ENCODE measurements at regions not wholly inside any gene's neighbourhood (a gene's known extent, or its start where the extent isn't known, plus 50 kb on each side); places are given as distances from the start of the nearest gene placed in this dataset.

GRCh38 chr13:48782429-48782840, 128.7 kb downstream of the CYSLTR2 start:
- DNase-seq (ENCODE audit: low spot score), result no peak
- Mint-ChIP-seq H3K27me3 (ENCODE audit: low read depth) (no peaks in the 10 kb centered on the region), H3K9me3 (ENCODE audit: low read depth) (peaks cover 27% of the 10 kb centered on the region), H3K4me3 (ENCODE audit: unreplicated experiment) (no peak overlapping the region), H3K27ac (ENCODE audit: unreplicated experiment) (no peak overlapping the region), H3K4me1 (ENCODE audit: low read depth) (peaks cover 8% of the 10 kb centered on the region), H3K36me3 (ENCODE audit: low read depth) (peaks cover 3% of the 10 kb centered on the region)
- TF ChIP-seq CTCF (IDR thresholded peaks at IDR 0.05), result no peak

- H3K36me3 Mint-ChIP-seq (ENCODE audit: low read depth), result peaks cover 3% of the 10 kb centered on the region
- H3K4me3 Mint-ChIP-seq (ENCODE audit: unreplicated experiment), result no peak overlapping the region
- TF ChIP-seq CTCF (IDR thresholded peaks at IDR 0.05), result no peak
- no peak for DNase-seq (ENCODE audit: low spot score)
- H3K27ac Mint-ChIP-seq (ENCODE audit: unreplicated experiment), result no peak overlapping the region
- H3K4me1 Mint-ChIP-seq (ENCODE audit: low read depth), result peaks cover 8% of the 10 kb centered on the region
- peaks cover 25% of the 10 kb centered on the region for H3K9me3 Mint-ChIP-seq (ENCODE audit: low read depth)
- H3K27me3 Mint-ChIP-seq (ENCODE audit: low read depth), result no peaks in the 10 kb centered on the region
Measured at GRCh38 chr13:48783181-48783630, 129.5 kb downstream of the CYSLTR2 start.

DNA sequence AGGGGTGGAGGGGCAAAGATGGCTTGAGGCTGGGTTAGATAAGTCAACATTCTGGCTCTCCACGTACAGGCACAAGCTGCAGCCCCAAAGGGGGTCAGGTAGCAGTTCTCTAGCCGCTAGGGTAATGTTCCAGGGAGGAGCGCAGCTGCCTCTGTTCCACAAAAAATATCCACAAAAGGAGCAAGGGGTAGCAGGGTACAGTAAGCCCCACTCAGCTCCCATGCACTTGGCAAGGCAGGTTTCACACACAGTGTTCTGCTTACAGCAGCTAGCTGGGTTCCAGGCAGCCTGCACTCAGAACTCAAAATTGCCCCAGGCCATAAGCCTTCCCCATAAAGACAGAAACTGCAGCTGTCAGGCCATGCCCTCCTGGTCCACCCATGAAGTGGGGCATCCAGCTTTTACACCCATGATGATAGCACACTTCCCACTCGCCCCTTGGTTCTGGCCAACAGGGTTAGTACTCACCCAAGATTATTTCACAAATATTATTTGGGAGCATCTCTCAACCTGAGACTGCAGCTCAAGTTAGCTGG, 130.0 kb downstream of the CYSLTR2 start:
- Mint-ChIP-seq H3K4me1 (ENCODE audit: low read depth) (peaks cover 8% of the 10 kb centered on the region), H3K36me3 (ENCODE audit: low read depth) (peaks cover 3% of the 10 kb centered on the region), H3K27ac (ENCODE audit: unreplicated experiment) (no peak overlapping the region), H3K4me3 (ENCODE audit: unreplicated experiment) (no peak overlapping the region), H3K9me3 (ENCODE audit: low read depth) (peaks cover 23% of the 10 kb centered on the region), H3K27me3 (ENCODE audit: low read depth) (no peaks in the 10 kb centered on the region)
- no peak for DNase-seq (ENCODE audit: low spot score)
- TF ChIP-seq CTCF (IDR thresholded peaks at IDR 0.05), result no peak

GRCh38 chr13:48784916-48785548, 131.3 kb downstream of the CYSLTR2 start:
- Mint-ChIP-seq H3K9me3 (ENCODE audit: low read depth) (peaks cover 11% of the 10 kb centered on the region), H3K4me3 (ENCODE audit: unreplicated experiment) (no peak overlapping the region), H3K27ac (ENCODE audit: unreplicated experiment) (no peak overlapping the region), H3K27me3 (ENCODE audit: low read depth) (no peaks in the 10 kb centered on the region), H3K36me3 (ENCODE audit: low read depth) (peaks cover 1% of the 10 kb centered on the region), H3K4me1 (ENCODE audit: low read depth) (peaks cover 8% of the 10 kb centered on the region)
- TF ChIP-seq CTCF (IDR thresholded peaks at IDR 0.05), result no peak
- no peak for DNase-seq (ENCODE audit: low spot score)

DNA sequence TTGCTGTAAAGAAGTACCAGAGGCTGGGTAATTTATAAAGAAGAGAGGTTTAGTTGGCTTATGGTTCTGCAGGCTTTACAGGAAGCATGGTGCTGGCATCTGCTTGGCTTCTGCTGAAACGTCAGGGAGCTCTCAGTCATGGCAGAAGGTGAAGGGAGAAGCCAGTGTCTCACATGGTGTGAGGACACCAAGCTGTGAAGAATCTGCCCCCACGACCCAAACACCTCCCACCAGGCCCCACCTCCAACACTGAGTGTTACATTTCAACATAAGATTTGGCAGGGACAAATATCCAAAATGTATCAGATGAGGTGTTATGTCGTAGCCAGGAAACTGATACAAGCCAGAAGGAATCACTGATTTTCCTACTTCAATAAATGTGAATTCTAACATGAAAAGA, 136.5 kb downstream of the CYSLTR2 start:
- H3K27me3 Mint-ChIP-seq (ENCODE audit: low read depth), result no peaks in the 10 kb centered on the region
- H3K27ac Mint-ChIP-seq (ENCODE audit: unreplicated experiment), result no peak overlapping the region
- no peak for TF ChIP-seq CTCF (IDR thresholded peaks at IDR 0.05)
- DNase-seq (ENCODE audit: low spot score), result no peak
- H3K4me3 Mint-ChIP-seq (ENCODE audit: unreplicated experiment), result no peak overlapping the region
- H3K36me3 Mint-ChIP-seq (ENCODE audit: low read depth), result peaks cover 1% of the 10 kb centered on the region
- peaks cover 9% of the 10 kb centered on the region for H3K4me1 Mint-ChIP-seq (ENCODE audit: low read depth)
- H3K9me3 Mint-ChIP-seq (ENCODE audit: low read depth), result no peaks in the 10 kb centered on the region

Data from chondrocyte (in vitro differentiated cells).